Ishikawa (cell line): ENCODE measurements at regions not wholly inside any gene's neighbourhood (a gene's known extent, or its start where the extent isn't known, plus 50 kb on each side); places are given as distances from the start of the nearest gene placed in this dataset.

Source experiments
- CREB1 ChIP-seq: IDR thresholded peaks from 2 replicates; pipeline ENCODE4 v1.6.1; 2012; ENCODE audit warnings: low read depth
- EP300 ChIP-seq: IDR thresholded peaks from 2 replicates; pipeline ENCODE4 v1.6.1; 2012; ENCODE audit warnings: borderline replicate concordance
- MAX ChIP-seq: IDR thresholded peaks from 2 replicates; pipeline ENCODE4 v1.6.1; 2012
- TAF1 ChIP-seq: IDR thresholded peaks from 2 replicates; pipeline ENCODE4 v1.6.1; 2012; ENCODE audit warnings: low read depth, mild to moderate bottlenecking
- TEAD4 ChIP-seq: IDR thresholded peaks from 2 replicates; pipeline ENCODE4 v1.6.1; 2012

- TF ChIP-seq TEAD4 (no peak), MAX (no peak), EP300 (no peak), CREB1 (no peak), TAF1 (no peak)
Observed at GRCh38 chr5:175305251-175305650, 138.7 kb downstream of the DRD1 start.
